ENCODE measurements at regions not wholly inside any gene's neighbourhood (a gene's known extent, or its start where the extent isn't known, plus 50 kb on each side); places are given as distances from the start of the nearest gene placed in this dataset.
"Not testable (repeated sequence)": the region's sequence is repeated elsewhere in the genome, so short reads cannot be mapped to it uniquely, and the experiment has no call there.

- not testable (repeated sequence) for H3K27ac ChIP-seq (ENCODE audit: low read length); H3K27me3 ChIP-seq (ENCODE audit: control insufficient read depth in 1 of 2, insufficient read depth in 2 of 2, low read length in 2 of 2); H3K36me3 ChIP-seq (ENCODE audit: control insufficient read depth in 2 of 2, insufficient read depth in 2 of 2, low read length in 2 of 2); H3K4me1 ChIP-seq (ENCODE audit: control insufficient read depth, insufficient read depth, low read length); H3K4me3 ChIP-seq (ENCODE audit: low read length in 2 of 2); H3K9ac ChIP-seq (ENCODE audit: low read length in 2 of 2); H3K9me3 ChIP-seq (ENCODE audit: control insufficient read depth in 2 of 2, low read length in 2 of 2)
Observed at GRCh38 chr12:87579091-87579490, 450.1 kb downstream of the C12orf50 start.

GRCh38 chr12:87575906-87576305 is 453.3 kb downstream of the C12orf50 start:
- no peak overlapping the region for H3K27ac ChIP-seq (ENCODE audit: low read length)
- peaks cover 0 to 2% of the 10 kb centered on the region in 2 donors for H3K9me3 ChIP-seq (ENCODE audit: control insufficient read depth in 2 of 2, low read length in 2 of 2)
- no peaks in the 10 kb centered on the region for H3K27me3 ChIP-seq (ENCODE audit: control insufficient read depth in 1 of 2, insufficient read depth in 2 of 2, low read length in 2 of 2)
- no peaks in the 10 kb centered on the region for H3K36me3 ChIP-seq (ENCODE audit: control insufficient read depth in 2 of 2, insufficient read depth in 2 of 2, low read length in 2 of 2)
- H3K4me3 ChIP-seq (ENCODE audit: low read length in 2 of 2), result no peak overlapping the region
- H3K9ac ChIP-seq (ENCODE audit: low read length in 2 of 2), result no peak overlapping the region
- H3K4me1 ChIP-seq (ENCODE audit: control insufficient read depth, insufficient read depth, low read length), result no peaks in the 10 kb centered on the region

GRCh38 chr12:87566918-87567317 is 462.3 kb downstream of the C12orf50 start:
- H3K4me3 ChIP-seq (ENCODE audit: low read length in 2 of 2); H3K9ac ChIP-seq (ENCODE audit: low read length in 2 of 2); H3K36me3 ChIP-seq (ENCODE audit: control insufficient read depth in 2 of 2, insufficient read depth in 2 of 2, low read length in 2 of 2); H3K27me3 ChIP-seq (ENCODE audit: control insufficient read depth in 1 of 2, insufficient read depth in 2 of 2, low read length in 2 of 2); H3K27ac ChIP-seq (ENCODE audit: low read length); H3K9me3 ChIP-seq (ENCODE audit: control insufficient read depth in 2 of 2, low read length in 2 of 2); H3K4me1 ChIP-seq (ENCODE audit: control insufficient read depth, insufficient read depth, low read length): not testable (repeated sequence)

- Histone ChIP-seq H3K9me3 (ENCODE audit: control insufficient read depth in 2 of 2, low read length in 2 of 2) (no peaks in the 10 kb centered on the region), H3K4me3 (ENCODE audit: low read length in 2 of 2) (no peak overlapping the region), H3K36me3 (ENCODE audit: control insufficient read depth in 2 of 2, insufficient read depth in 2 of 2, low read length in 2 of 2) (no peaks in the 10 kb centered on the region), H3K4me1 (ENCODE audit: control insufficient read depth, insufficient read depth, low read length) (no peaks in the 10 kb centered on the region), H3K27me3 (ENCODE audit: control insufficient read depth in 1 of 2, insufficient read depth in 2 of 2, low read length in 2 of 2) (no peaks in the 10 kb centered on the region), H3K27ac (ENCODE audit: low read length) (no peak overlapping the region), H3K9ac (ENCODE audit: low read length in 2 of 2) (no peak overlapping the region)
Observed at GRCh38 chr12:87556985-87557384, 472.2 kb downstream of the C12orf50 start.

- not testable (repeated sequence) for H3K27ac ChIP-seq (ENCODE audit: low read length); H3K9me3 ChIP-seq (ENCODE audit: control insufficient read depth in 2 of 2, low read length in 2 of 2); H3K27me3 ChIP-seq (ENCODE audit: control insufficient read depth in 1 of 2, insufficient read depth in 2 of 2, low read length in 2 of 2); H3K4me3 ChIP-seq (ENCODE audit: low read length in 2 of 2); H3K36me3 ChIP-seq (ENCODE audit: control insufficient read depth in 2 of 2, insufficient read depth in 2 of 2, low read length in 2 of 2); H3K9ac ChIP-seq (ENCODE audit: low read length in 2 of 2); H3K4me1 ChIP-seq (ENCODE audit: control insufficient read depth, insufficient read depth, low read length)
Observed at GRCh38 chr12:87531213-87531612, 498.0 kb downstream of the C12orf50 start.

GRCh38 chr12:87529413-87529812 is 499.8 kb downstream of the C12orf50 start:
- Histone ChIP-seq H3K9me3 (ENCODE audit: control insufficient read depth in 2 of 2, low read length in 2 of 2) (no peaks in the 10 kb centered on the region), H3K27me3 (ENCODE audit: control insufficient read depth in 1 of 2, insufficient read depth in 2 of 2, low read length in 2 of 2) (no peaks in the 10 kb centered on the region), H3K4me1 (ENCODE audit: control insufficient read depth, insufficient read depth, low read length) (no peaks in the 10 kb centered on the region), H3K27ac (ENCODE audit: low read length) (no peak overlapping the region), H3K36me3 (ENCODE audit: control insufficient read depth in 2 of 2, insufficient read depth in 2 of 2, low read length in 2 of 2) (no peaks in the 10 kb centered on the region), H3K4me3 (ENCODE audit: low read length in 2 of 2) (no peak overlapping the region), H3K9ac (ENCODE audit: low read length in 2 of 2) (no peak overlapping the region)

- Histone ChIP-seq H3K9me3 (ENCODE audit: control insufficient read depth in 2 of 2, low read length in 2 of 2) (no peaks in the 10 kb centered on the region), H3K27ac (ENCODE audit: low read length) (no peak overlapping the region), H3K36me3 (ENCODE audit: control insufficient read depth in 2 of 2, insufficient read depth in 2 of 2, low read length in 2 of 2) (no peaks in the 10 kb centered on the region), H3K4me3 (ENCODE audit: low read length in 2 of 2) (no peak overlapping the region), H3K9ac (ENCODE audit: low read length in 2 of 2) (no peak overlapping the region), H3K27me3 (ENCODE audit: control insufficient read depth in 1 of 2, insufficient read depth in 2 of 2, low read length in 2 of 2) (no peaks in the 10 kb centered on the region), H3K4me1 (ENCODE audit: control insufficient read depth, insufficient read depth, low read length) (no peaks in the 10 kb centered on the region)
Observed at GRCh38 chr12:87520968-87521367, 508.2 kb downstream of the C12orf50 start.

- Histone ChIP-seq H3K27me3 (ENCODE audit: control insufficient read depth in 1 of 2, insufficient read depth in 2 of 2, low read length in 2 of 2) (no peaks in the 10 kb centered on the region), H3K36me3 (ENCODE audit: control insufficient read depth in 2 of 2, insufficient read depth in 2 of 2, low read length in 2 of 2) (no peaks in the 10 kb centered on the region), H3K4me1 (ENCODE audit: control insufficient read depth, insufficient read depth, low read length) (no peaks in the 10 kb centered on the region), H3K27ac (ENCODE audit: low read length) (no peak overlapping the region), H3K9me3 (ENCODE audit: control insufficient read depth in 2 of 2, low read length in 2 of 2) (no peaks in the 10 kb centered on the region), H3K9ac (ENCODE audit: low read length in 2 of 2) (no peak overlapping the region), H3K4me3 (ENCODE audit: low read length in 2 of 2) (no peak overlapping the region)
Observed at GRCh38 chr12:87518481-87518880, 510.7 kb downstream of the C12orf50 start.

GRCh38 chr12:87518036-87518435 is 511.2 kb downstream of the C12orf50 start:
- Histone ChIP-seq H3K4me1 (ENCODE audit: control insufficient read depth, insufficient read depth, low read length) (no peaks in the 10 kb centered on the region), H3K9ac (ENCODE audit: low read length in 2 of 2) (no peak overlapping the region), H3K27me3 (ENCODE audit: control insufficient read depth in 1 of 2, insufficient read depth in 2 of 2, low read length in 2 of 2) (no peaks in the 10 kb centered on the region), H3K4me3 (ENCODE audit: low read length in 2 of 2) (no peak overlapping the region), H3K9me3 (ENCODE audit: control insufficient read depth in 2 of 2, low read length in 2 of 2) (no peaks in the 10 kb centered on the region), H3K27ac (ENCODE audit: low read length) (no peak overlapping the region), H3K36me3 (ENCODE audit: control insufficient read depth in 2 of 2, insufficient read depth in 2 of 2, low read length in 2 of 2) (no peaks in the 10 kb centered on the region)

GRCh38 chr12:87513536-87514280 is 515.5 kb downstream of the C12orf50 start:
- H3K9ac ChIP-seq (ENCODE audit: low read length in 2 of 2), result no peak overlapping the region
- H3K27ac ChIP-seq (ENCODE audit: low read length), result no peak overlapping the region

GRCh38 chr12:87511371-87511770 is 517.8 kb downstream of the C12orf50 start:
- Histone ChIP-seq H3K9ac (ENCODE audit: low read length in 2 of 2) (no peak overlapping the region), H3K4me1 (ENCODE audit: control insufficient read depth, insufficient read depth, low read length) (no peaks in the 10 kb centered on the region), H3K9me3 (ENCODE audit: control insufficient read depth in 2 of 2, low read length in 2 of 2) (no peaks in the 10 kb centered on the region), H3K36me3 (ENCODE audit: control insufficient read depth in 2 of 2, insufficient read depth in 2 of 2, low read length in 2 of 2) (no peaks in the 10 kb centered on the region), H3K27ac (ENCODE audit: low read length) (no peak overlapping the region), H3K27me3 (ENCODE audit: control insufficient read depth in 1 of 2, insufficient read depth in 2 of 2, low read length in 2 of 2) (no peaks in the 10 kb centered on the region), H3K4me3 (ENCODE audit: low read length in 2 of 2) (no peak overlapping the region)

More at GRCh38 chr12:87513536-87514280, 515.5 kb downstream of the C12orf50 start:
- H3K9me3 ChIP-seq (ENCODE audit: control insufficient read depth in 2 of 2, low read length in 2 of 2), result no peaks in the 10 kb centered on the region
- H3K4me1 ChIP-seq (ENCODE audit: control insufficient read depth, insufficient read depth, low read length), result no peaks in the 10 kb centered on the region
- H3K36me3 ChIP-seq (ENCODE audit: control insufficient read depth in 2 of 2, insufficient read depth in 2 of 2, low read length in 2 of 2), result no peaks in the 10 kb centered on the region
- H3K27me3 ChIP-seq (ENCODE audit: control insufficient read depth in 1 of 2, insufficient read depth in 2 of 2, low read length in 2 of 2), result no peaks in the 10 kb centered on the region
- H3K4me3 ChIP-seq (ENCODE audit: low read length in 2 of 2), result no peak overlapping the region

All from stomach smooth muscle (tissue), 2 donors.